Muscle layer of duodenum (tissue), 2 donors: ENCODE measurements at regions not wholly inside any gene's neighbourhood (a gene's known extent, or its start where the extent isn't known, plus 50 kb on each side); places are given as distances from the start of the nearest gene placed in this dataset.
"Not testable (repeated sequence)": the region's sequence is repeated elsewhere in the genome, so short reads cannot be mapped to it uniquely, and the experiment has no call there.

ENCODE experiments used
- H3K27ac ChIP-seq: one replicate; pipeline ENCODE4 v1.7.0; 2013; ENCODE audit warnings: mild to moderate bottlenecking, low read length
- H3K27me3 ChIP-seq: one replicate; pipeline ENCODE4 v1.7.0; 2013; ENCODE audit warnings: low read depth, mild to moderate bottlenecking, control low read depth, low read length
- H3K36me3 ChIP-seq, 2 donors: one replicate each; pipeline ENCODE4 v1.7.0; 2013; ENCODE audit warnings: low read length in 2 of 2, control low read depth in 1 of 2, mild to moderate bottlenecking in 1 of 2; ENCODE audit not compliant: insufficient read depth in 2 of 2, control insufficient read depth in 1 of 2
- H3K4me1 ChIP-seq, 2 donors: one replicate each; pipeline ENCODE4 v1.7.0; 2013; ENCODE audit warnings: low read length in 2 of 2, mild to moderate bottlenecking in 2 of 2, control low read depth in 1 of 2, moderate library complexity in 1 of 2; ENCODE audit not compliant: insufficient read depth in 2 of 2, control insufficient read depth in 1 of 2
- H3K4me3 ChIP-seq, 2 donors: one replicate each; pipeline ENCODE4 v1.7.0; 2013; ENCODE audit warnings: low read length in 2 of 2, low read depth in 1 of 2, mild to moderate bottlenecking in 1 of 2
- H3K9me3 ChIP-seq, 2 donors: one replicate each; pipeline ENCODE4 v1.7.0; 2013; ENCODE audit warnings: low read length in 2 of 2, control low read depth in 1 of 2, mild to moderate bottlenecking in 1 of 2; ENCODE audit not compliant: control insufficient read depth in 1 of 2
- donor health status: healthy.

- H3K27me3 ChIP-seq: no peaks in the 10 kb centered on the region
- H3K9me3 ChIP-seq: no peaks in the 10 kb centered on the region
- no peak overlapping the region for H3K27ac ChIP-seq
- no peaks in the 10 kb centered on the region for H3K36me3 ChIP-seq
- peaks cover 0 to 24% of the 10 kb centered on the region in 2 donors for H3K4me1 ChIP-seq
- H3K4me3 ChIP-seq: no peak overlapping the region
These were observed 98.9 kb upstream of the TRIB2 start for GRCh38 chr2:12617853-12618252.

DNA sequence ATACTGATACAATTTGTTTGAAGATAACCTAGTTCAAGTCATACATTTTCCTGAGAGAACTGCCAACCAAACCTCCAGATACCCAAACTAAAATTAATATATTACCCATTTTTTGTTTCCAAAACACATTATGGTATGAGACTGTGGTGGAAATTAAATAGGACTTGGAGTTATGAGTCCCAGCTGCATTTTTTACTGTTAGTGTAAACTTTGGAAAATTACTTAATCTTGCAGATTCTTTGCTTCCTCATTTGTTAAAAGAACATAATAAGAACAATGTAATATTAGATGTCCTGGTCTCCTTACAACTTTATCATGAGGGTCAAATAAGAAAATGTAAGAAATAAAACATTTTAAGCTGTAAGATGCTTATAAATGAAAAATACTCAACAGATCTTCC, 98.2 kb upstream of the TRIB2 start:
- H3K36me3 ChIP-seq: no peaks in the 10 kb centered on the region
- H3K27ac ChIP-seq: no peak overlapping the region
- H3K4me1 ChIP-seq: peaks cover 0 to 24% of the 10 kb centered on the region in 2 donors
- H3K4me3 ChIP-seq: no peak overlapping the region
- no peaks in the 10 kb centered on the region for H3K9me3 ChIP-seq
- H3K27me3 ChIP-seq: no peaks in the 10 kb centered on the region

GRCh38 chr2:12619975-12620374, 96.8 kb upstream of the TRIB2 start:
- Histone ChIP-seq H3K27ac (no peak overlapping the region), H3K4me3 (no peak overlapping the region), H3K27me3 (no peaks in the 10 kb centered on the region), H3K9me3 (no peaks in the 10 kb centered on the region), H3K4me1 (peaks cover 0 to 24% of the 10 kb centered on the region in 2 donors), H3K36me3 (no peaks in the 10 kb centered on the region)

- no peaks in the 10 kb centered on the region for H3K27me3 ChIP-seq
- no peaks in the 10 kb centered on the region for H3K9me3 ChIP-seq
- no peak overlapping the region for H3K27ac ChIP-seq
- no peaks in the 10 kb centered on the region for H3K36me3 ChIP-seq
- peaks cover 0 to 24% of the 10 kb centered on the region in 2 donors for H3K4me1 ChIP-seq
- H3K4me3 ChIP-seq: no peak overlapping the region
These were observed 96.0 kb upstream of the TRIB2 start for GRCh38 chr2:12620759-12621158.

- Histone ChIP-seq H3K9me3 (no peaks in the 10 kb centered on the region), H3K36me3 (no peaks in the 10 kb centered on the region), H3K27ac (no peak overlapping the region), H3K4me1 (peaks cover 0 to 24% of the 10 kb centered on the region in 2 donors), H3K4me3 (no peak overlapping the region), H3K27me3 (no peaks in the 10 kb centered on the region)
These were observed 93.7 kb upstream of the TRIB2 start for GRCh38 chr2:12623051-12623450.

DNA sequence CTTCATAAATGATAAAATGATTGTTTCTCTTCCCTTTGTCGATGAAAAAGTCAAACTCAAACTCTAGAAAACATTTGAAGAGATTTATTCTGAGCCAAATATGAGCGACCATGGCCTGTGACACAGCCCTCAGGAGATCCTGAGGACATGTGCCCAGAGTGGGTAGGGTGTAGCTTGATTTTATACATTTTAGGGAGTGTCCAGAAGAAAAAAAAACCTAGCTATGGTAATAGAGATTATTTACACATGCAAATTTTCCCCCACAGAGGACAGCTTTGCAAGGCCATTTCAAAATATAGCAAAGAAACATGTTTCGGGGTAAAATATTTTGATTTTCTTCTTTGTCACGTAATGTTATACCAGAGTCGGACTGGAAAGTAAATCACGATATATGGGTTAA, 92.4 kb upstream of the TRIB2 start:
- no peak overlapping the region for H3K4me3 ChIP-seq
- H3K27ac ChIP-seq: no peak overlapping the region
- H3K36me3 ChIP-seq: no peaks in the 10 kb centered on the region
- peaks cover 0 to 16% of the 10 kb centered on the region in 2 donors for H3K4me1 ChIP-seq
- H3K27me3 ChIP-seq: no peaks in the 10 kb centered on the region
- no peaks in the 10 kb centered on the region for H3K9me3 ChIP-seq

GRCh38 chr2:12624905-12625598, 91.7 kb upstream of the TRIB2 start:
- H3K4me1 ChIP-seq: peaks cover 0 to 10% of the 10 kb centered on the region in 2 donors
- H3K4me3 ChIP-seq: no peak overlapping the region
- no peaks in the 10 kb centered on the region for H3K27me3 ChIP-seq
- H3K27ac ChIP-seq: no peak overlapping the region
- H3K36me3 ChIP-seq: no peaks in the 10 kb centered on the region
- no peaks in the 10 kb centered on the region for H3K9me3 ChIP-seq

- not testable (repeated sequence) for H3K4me3 ChIP-seq, H3K4me1 ChIP-seq, H3K27ac ChIP-seq, H3K9me3 ChIP-seq, H3K36me3 ChIP-seq, H3K27me3 ChIP-seq
These were observed 88.2 kb upstream of the TRIB2 start for GRCh38 chr2:12628541-12628940.

- H3K27me3 ChIP-seq: no peaks in the 10 kb centered on the region
- H3K9me3 ChIP-seq: no peaks in the 10 kb centered on the region
- H3K27ac ChIP-seq: no peak overlapping the region
- H3K36me3 ChIP-seq: no peaks in the 10 kb centered on the region
- peaks cover 0 to 12% of the 10 kb centered on the region in 2 donors for H3K4me1 ChIP-seq
- H3K4me3 ChIP-seq: no peak overlapping the region
These were observed 79.7 kb upstream of the TRIB2 start for GRCh38 chr2:12636837-12637581.

DNA sequence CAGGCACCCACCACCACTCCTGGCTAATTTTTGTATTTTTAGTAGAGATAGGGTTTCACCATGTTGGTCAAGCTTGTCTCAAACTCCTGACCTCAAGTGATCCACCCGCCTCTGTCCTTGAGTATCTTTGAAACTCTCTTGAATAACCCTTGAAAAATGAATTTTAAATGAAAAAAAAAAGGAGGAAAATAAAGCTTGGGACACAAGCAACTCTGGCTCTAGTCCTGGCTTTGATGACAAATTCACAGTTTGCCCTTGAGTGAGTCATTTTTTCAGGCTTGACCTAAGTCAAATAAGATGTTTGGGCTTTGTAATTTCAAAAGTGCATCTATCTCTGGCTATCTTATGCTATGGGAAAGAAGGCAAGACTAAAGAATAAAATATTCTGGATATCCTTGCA, 79.0 kb upstream of the TRIB2 start:
- no peaks in the 10 kb centered on the region for H3K36me3 ChIP-seq
- no peaks in the 10 kb centered on the region for H3K27me3 ChIP-seq
- H3K4me3 ChIP-seq: no peak overlapping the region
- no peaks in the 10 kb centered on the region for H3K9me3 ChIP-seq
- H3K27ac ChIP-seq: no peak overlapping the region
- peaks cover 0 to 12% of the 10 kb centered on the region in 2 donors for H3K4me1 ChIP-seq

DNA sequence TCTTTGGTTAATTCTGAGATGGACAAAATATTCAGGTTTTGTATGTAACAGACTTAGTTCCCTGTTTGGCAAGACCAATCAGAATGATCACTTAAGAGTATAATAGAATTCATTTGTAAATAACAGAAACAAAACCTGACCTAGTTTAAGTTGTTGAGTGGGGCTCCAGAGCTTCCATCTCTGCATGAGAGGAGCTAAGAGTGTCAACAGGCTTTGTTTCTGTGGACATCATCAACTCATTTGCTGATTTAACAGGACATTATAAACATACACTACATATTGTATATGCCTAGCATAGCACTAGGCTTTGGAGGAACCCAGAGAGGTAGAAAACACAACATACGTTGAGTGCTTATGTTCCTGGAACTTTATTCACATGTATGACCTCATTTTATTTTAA, 75.3 kb upstream of the TRIB2 start:
- H3K9me3 ChIP-seq: no peaks in the 10 kb centered on the region
- no peaks in the 10 kb centered on the region for H3K27me3 ChIP-seq
- H3K4me3 ChIP-seq: no peak overlapping the region
- H3K4me1 ChIP-seq: peaks cover 0 to 8% of the 10 kb centered on the region in 2 donors
- no peaks in the 10 kb centered on the region for H3K36me3 ChIP-seq
- no peak overlapping the region for H3K27ac ChIP-seq
